ENCODE measurements at regions not wholly inside any gene's neighbourhood (a gene's known extent, or its start where the extent isn't known, plus 50 kb on each side); places are given as distances from the start of the nearest gene placed in this dataset.

DNA sequence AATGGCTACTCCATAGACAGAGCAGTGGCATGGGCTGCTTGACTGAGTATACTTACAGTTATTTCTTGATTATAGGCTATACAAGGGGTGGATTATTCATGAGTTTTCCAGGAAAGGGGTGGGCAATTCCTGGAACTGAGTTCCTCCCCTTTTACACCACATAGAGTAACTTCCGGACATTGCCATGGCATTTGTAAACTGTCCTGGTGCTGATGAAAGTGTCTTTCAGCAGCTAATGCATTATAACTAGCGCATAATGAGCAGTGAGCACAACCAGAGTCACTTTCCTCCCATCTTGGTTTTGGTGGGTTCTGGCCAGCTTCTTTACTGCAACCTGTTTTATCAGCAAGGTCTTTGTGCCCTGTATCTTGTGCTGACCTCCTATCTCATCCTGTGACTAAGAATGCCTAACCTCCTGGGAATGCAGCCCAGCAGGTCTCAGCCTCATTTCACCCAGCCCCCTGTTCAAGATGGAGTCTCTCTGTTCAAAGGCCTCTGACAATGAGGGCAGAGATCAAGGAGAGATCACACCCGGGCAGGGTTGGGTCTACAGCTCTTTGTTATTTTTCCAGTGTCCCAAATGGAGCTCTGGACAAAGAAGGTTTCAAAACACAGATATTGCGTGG, 468.4 kb upstream of the PRKX start:
- TF ChIP-seq, protein P1, sequence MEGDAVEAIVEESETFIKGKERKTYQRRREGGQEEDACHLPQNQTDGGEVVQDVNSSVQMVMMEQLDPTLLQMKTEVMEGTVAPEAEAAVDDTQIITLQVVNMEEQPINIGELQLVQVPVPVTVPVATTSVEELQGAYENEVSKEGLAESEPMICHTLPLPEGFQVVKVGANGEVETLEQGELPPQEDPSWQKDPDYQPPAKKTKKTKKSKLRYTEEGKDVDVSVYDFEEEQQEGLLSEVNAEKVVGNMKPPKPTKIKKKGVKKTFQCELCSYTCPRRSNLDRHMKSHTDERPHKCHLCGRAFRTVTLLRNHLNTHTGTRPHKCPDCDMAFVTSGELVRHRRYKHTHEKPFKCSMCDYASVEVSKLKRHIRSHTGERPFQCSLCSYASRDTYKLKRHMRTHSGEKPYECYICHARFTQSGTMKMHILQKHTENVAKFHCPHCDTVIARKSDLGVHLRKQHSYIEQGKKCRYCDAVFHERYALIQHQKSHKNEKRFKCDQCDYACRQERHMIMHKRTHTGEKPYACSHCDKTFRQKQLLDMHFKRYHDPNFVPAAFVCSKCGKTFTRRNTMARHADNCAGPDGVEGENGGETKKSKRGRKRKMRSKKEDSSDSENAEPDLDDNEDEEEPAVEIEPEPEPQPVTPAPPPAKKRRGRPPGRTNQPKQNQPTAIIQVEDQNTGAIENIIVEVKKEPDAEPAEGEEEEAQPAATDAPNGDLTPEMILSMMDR (conservative IDR thresholded peaks at IDR 0.05; ENCODE audit: low read depth, low read length): no peak
- no peak for TF ChIP-seq EZH2phosphoT487 (IDR thresholded peaks at IDR 0.05; ENCODE audit: borderline replicate concordance, low read length)
